H9 (cell line): ENCODE measurements at regions not wholly inside any gene's neighbourhood (a gene's known extent, or its start where the extent isn't known, plus 50 kb on each side); places are given as distances from the start of the nearest gene placed in this dataset.

Source experiments
- DNase-seq: peaks from one replicate; pipeline ENCODE4 v3.0.0-alpha.2; 2017
- H2AFZ ChIP-seq: one replicate; pipeline ENCODE4 v1.6.1; 2013; ENCODE audit warnings: mild to moderate bottlenecking, low read length, control low read depth, moderate library complexity
- H2AK5ac ChIP-seq: 2 replicates; pipeline ENCODE4 v1.6.1; 2013; ENCODE audit warnings: low read length, control low read depth, mixed read lengths; ENCODE audit not compliant: insufficient read length
- H2BK120ac ChIP-seq: one replicate; pipeline ENCODE4 v1.6.1; 2013; ENCODE audit warnings: low read depth, mild to moderate bottlenecking, low read length, control low read depth, inconsistent platforms; ENCODE audit not compliant: poor library complexity, severe bottlenecking
- H2BK12ac ChIP-seq: 2 replicates; pipeline ENCODE4 v1.6.1; 2013; ENCODE audit warnings: low read length, control low read depth, mixed read lengths, low read depth; ENCODE audit not compliant: insufficient read length
- H2BK15ac ChIP-seq: 2 replicates; pipeline ENCODE4 v1.6.1; 2013; ENCODE audit warnings: low read depth, low read length, control low read depth
- H2BK20ac ChIP-seq: one replicate; pipeline ENCODE4 v1.6.1; 2013; ENCODE audit warnings: low read depth, mild to moderate bottlenecking, low read length, control low read depth, inconsistent platforms; ENCODE audit not compliant: poor library complexity, severe bottlenecking
- H2BK5ac ChIP-seq: 2 replicates; pipeline ENCODE4 v1.6.1; 2013; ENCODE audit warnings: low read length, control low read depth, mixed read lengths; ENCODE audit not compliant: insufficient read length
- H3K14ac ChIP-seq: 2 replicates; pipeline ENCODE4 v1.6.1; 2013; ENCODE audit warnings: low read length, control low read depth; ENCODE audit not compliant: insufficient read depth
- H3K18ac ChIP-seq: 2 replicates; pipeline ENCODE4 v1.6.1; 2013; ENCODE audit warnings: low read depth, mild to moderate bottlenecking, mixed read lengths, low read length, control low read depth; ENCODE audit not compliant: insufficient read length
- H3K23ac ChIP-seq: 2 replicates; pipeline ENCODE4 v1.6.1; 2013; ENCODE audit warnings: low read length, control low read depth, mixed read lengths, low read depth; ENCODE audit not compliant: insufficient read length
- H3K23me2 ChIP-seq: 2 replicates; pipeline ENCODE4 v1.6.1; 2013; ENCODE audit warnings: low read depth, mild to moderate bottlenecking, mixed read lengths, low read length, control low read depth; ENCODE audit not compliant: insufficient read length, poor library complexity, severe bottlenecking
- H3K27ac ChIP-seq: 2 replicates; pipeline ENCODE4 v1.5.1; 2013; ENCODE audit warnings: low read length, control low read depth, mixed read lengths, low read depth; ENCODE audit not compliant: insufficient read length
- H3K27me3 ChIP-seq: 2 replicates; pipeline ENCODE4 v1.6.1; 2013; ENCODE audit warnings: low read length, control low read depth, inconsistent platforms; ENCODE audit not compliant: insufficient read depth
- H3K4ac ChIP-seq: 2 replicates; pipeline ENCODE4 v1.6.1; 2013; ENCODE audit warnings: low read depth, mild to moderate bottlenecking, control low read depth, inconsistent platforms, low read length, moderate library complexity
- H3K4me1 ChIP-seq: 2 replicates; pipeline ENCODE4 v1.6.1; 2013; ENCODE audit warnings: low read length, control low read depth, inconsistent platforms; ENCODE audit not compliant: insufficient read depth
- H3K4me2 ChIP-seq: 2 replicates; pipeline ENCODE4 v1.6.1; 2013; ENCODE audit warnings: low read length, control low read depth, mixed read lengths; ENCODE audit not compliant: insufficient read length, insufficient read depth
- H3K56ac ChIP-seq: 2 replicates; pipeline ENCODE4 v1.6.1; 2013; ENCODE audit warnings: low read depth, mild to moderate bottlenecking, mixed read lengths, low read length, control low read depth; ENCODE audit not compliant: insufficient read length
- H3K79me1 ChIP-seq: 2 replicates; pipeline ENCODE4 v1.6.1; 2013; ENCODE audit warnings: low read depth, mild to moderate bottlenecking, moderate library complexity, low read length, control low read depth, inconsistent platforms; ENCODE audit not compliant: insufficient read depth, poor library complexity, severe bottlenecking
- H3K79me2 ChIP-seq: 2 replicates; pipeline ENCODE4 v1.6.1; 2013; ENCODE audit warnings: low read length, control low read depth, inconsistent platforms; ENCODE audit not compliant: insufficient read depth
- H3K9ac ChIP-seq: 2 replicates; pipeline ENCODE4 v1.6.1; 2013; ENCODE audit warnings: low read length, control low read depth, mixed read lengths; ENCODE audit not compliant: insufficient read length; ENCODE audit errors: extremely low read depth
- H3K9me3 ChIP-seq: one replicate; pipeline ENCODE4 v1.6.1; 2013; ENCODE audit warnings: low read depth, low read length, inconsistent platforms; ENCODE audit not compliant: control insufficient read depth
- H3T11ph ChIP-seq: one replicate; pipeline ENCODE4 v1.6.1; 2013; ENCODE audit warnings: mild to moderate bottlenecking, low read length, control low read depth, inconsistent platforms
- H4K20me1 ChIP-seq: one replicate; pipeline ENCODE4 v1.6.1; 2013; ENCODE audit not compliant: control insufficient read depth, insufficient read length, insufficient read depth
- H4K5ac ChIP-seq: 2 replicates; pipeline ENCODE4 v1.6.1; 2013; ENCODE audit warnings: low read depth, mild to moderate bottlenecking, mixed read lengths, low read length, control low read depth; ENCODE audit not compliant: insufficient read length
- H4K8ac ChIP-seq: replicated peaks from 2 replicates; pipeline ENCODE4 v1.6.1; 2013; ENCODE audit warnings: low read length, control low read depth, mixed read lengths, low read depth; ENCODE audit not compliant: insufficient read length
- H4K91ac ChIP-seq: 2 replicates; pipeline ENCODE4 v1.6.1; 2013; ENCODE audit warnings: low read depth, mild to moderate bottlenecking, moderate library complexity, mixed read lengths, low read length, control low read depth; ENCODE audit not compliant: insufficient read length
- H3K27ac Mint-ChIP-seq, 3 experiments: 2 replicates in 2 of 3; 3 replicates in 1 of 3; pipeline ENCODE4 v1.8.0; 2020 to 2021; ENCODE audit warnings: mixed read lengths in 3 of 3, mild to moderate bottlenecking in 1 of 3, moderate library complexity in 1 of 3
- H3K27me3 Mint-ChIP-seq: 2 replicates; pipeline ENCODE4 v1.8.0; 2021; ENCODE audit warnings: low read depth, mild to moderate bottlenecking, moderate library complexity, mixed read lengths
- H3K36me3 Mint-ChIP-seq, 3 experiments: 2 replicates in 2 of 3; 3 replicates in 1 of 3; pipeline ENCODE4 v1.8.0; 2020 to 2021; ENCODE audit warnings: low read depth in 3 of 3, mixed read lengths in 3 of 3; ENCODE audit not compliant: insufficient read depth in 1 of 3
- H3K4me1 Mint-ChIP-seq, 2 experiments: 2 replicates each; pipeline ENCODE4 v1.8.0; 2020; ENCODE audit warnings: mixed read lengths in 2 of 2
- H3K4me3 Mint-ChIP-seq, 2 experiments: 2 replicates in 1 of 2; 3 replicates in 1 of 2; pipeline ENCODE4 v1.8.0; 2020 to 2021; ENCODE audit warnings: mild to moderate bottlenecking in 2 of 2, mixed read lengths in 2 of 2, moderate library complexity in 1 of 2
- H3K9me3 Mint-ChIP-seq, 2 experiments: 2 replicates in 1 of 2; 3 replicates in 1 of 2; pipeline ENCODE4 v1.8.0; 2020; ENCODE audit warnings: mild to moderate bottlenecking in 2 of 2, mixed read lengths in 2 of 2, moderate library complexity in 1 of 2
- CTCF ChIP-seq: fragments of 200-600 bp; sonication (generic); conservative IDR thresholded peaks from 3 replicates; pipeline ENCODE4 v1.8.0; 2021; ENCODE audit warnings: antibody characterized with exemption, mild to moderate bottlenecking
- WGBS: extraction: QIAGEN DNeasy Blood & Tissue Kit; methylation state at CpG from one replicate; pipeline ENCODE4 v1.1.7; 2013; ENCODE audit warnings: missing lambda C conversion rate, low lambda C conversion rate, mixed read lengths; ENCODE audit not compliant: insufficient read length; ENCODE audit errors: extremely low coverage; 5-methylcytosine and 5-hydroxymethylcytosine counted together

DNA sequence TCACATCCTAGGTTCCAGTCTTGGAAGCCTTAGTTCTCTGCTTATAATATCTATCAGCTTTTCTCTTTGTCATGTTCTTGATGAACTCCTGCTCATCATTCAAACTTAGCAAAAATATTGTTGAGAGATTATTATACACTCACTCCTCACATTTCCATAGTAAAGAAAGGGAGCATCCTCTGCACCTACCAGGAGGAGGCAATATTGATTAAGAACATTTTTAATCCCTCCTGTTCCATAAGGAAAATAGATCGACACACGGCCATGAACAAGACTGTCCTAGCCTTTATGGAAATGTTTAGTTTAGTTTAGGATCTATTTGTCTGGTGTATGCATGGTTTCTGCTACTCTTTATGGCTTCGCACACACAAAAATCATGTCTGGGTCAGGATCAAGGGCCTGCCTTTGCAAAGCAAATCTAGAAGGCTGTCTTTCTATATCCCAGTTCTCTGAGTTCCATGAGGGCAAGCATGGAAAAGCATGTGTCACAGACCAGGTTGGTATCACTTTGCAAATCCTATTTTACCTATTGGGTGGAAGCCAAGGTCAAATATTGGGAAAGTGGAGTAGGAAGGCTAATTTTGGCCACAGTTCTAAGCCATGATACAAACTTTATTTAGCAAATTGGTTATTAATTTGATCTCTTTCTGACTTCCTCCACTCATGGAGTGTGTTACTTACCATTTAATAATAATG, 164.4 kb downstream of the MDFIC start:
- H2BK12ac ChIP-seq = no peak overlapping the region
- no peak overlapping the region for H4K8ac ChIP-seq
- no peak overlapping the region for H2BK15ac ChIP-seq
- H3K27ac ChIP-seq = no peak overlapping the region
- no CpG with 5 or more reads among the region's 3 CpGs for WGBS
- H3K23ac ChIP-seq = no peak overlapping the region
- no peaks in the 10 kb centered on the region for H3K27me3 ChIP-seq
- Mint-ChIP-seq H3K9me3 (peaks cover 0 to 2% of the 10 kb centered on the region in 2 experiments; a peak in 1 of 5 replicates), H3K4me1 (peaks cover 6 to 8% of the 10 kb centered on the region in 2 experiments), H3K4me3 (no peak overlapping the region), H3K27me3 (no peaks in the 10 kb centered on the region), H3K36me3 (no peaks in the 10 kb centered on the region; a peak in 1 of 7 replicates), H3K27ac (no peak overlapping the region)
- no peaks in the 10 kb centered on the region for H4K20me1 ChIP-seq
- no peak overlapping the region for H4K91ac ChIP-seq
- H3K9ac ChIP-seq = no peak overlapping the region
- H2BK5ac ChIP-seq = no peak overlapping the region
- no peak overlapping the region for H3T11ph ChIP-seq
- no peak overlapping the region for H2BK120ac ChIP-seq
- H3K18ac ChIP-seq = no peak overlapping the region
- peak; percentile 13; the same call in 1 of the 3 replicates for TF ChIP-seq CTCF
- DNase-seq = no peak
- H3K9me3 ChIP-seq = no peaks in the 10 kb centered on the region
- H3K4ac ChIP-seq = no peak overlapping the region
- no peaks in the 10 kb centered on the region for H3K79me1 ChIP-seq
- H3K4me1 ChIP-seq = no peaks in the 10 kb centered on the region
- no peaks in the 10 kb centered on the region for H3K79me2 ChIP-seq
- no peak overlapping the region for H3K56ac ChIP-seq
- H3K14ac ChIP-seq = no peak overlapping the region
- H3K4me2 ChIP-seq = no peak overlapping the region
- no peak overlapping the region for H2AK5ac ChIP-seq
- H4K5ac ChIP-seq = no peak overlapping the region
- no peaks in the 10 kb centered on the region for H3K23me2 ChIP-seq
- no peak overlapping the region for H2AFZ ChIP-seq
- no peak overlapping the region for H2BK20ac ChIP-seq
